HT1080 (cell line): ENCODE measurements at regions not wholly inside any gene's neighbourhood (a gene's known extent, or its start where the extent isn't known, plus 50 kb on each side); places are given as distances from the start of the nearest gene placed in this dataset.

Experiments used
- DNase-seq: peaks from one replicate; pipeline ENCODE4 v3.0.0-alpha.2; 2015; ENCODE audit warnings: low read depth

GRCh38 chr1:113259988-113260387 is 130.3 kb upstream of the MAGI3 start:
- no peak for DNase-seq

DNA sequence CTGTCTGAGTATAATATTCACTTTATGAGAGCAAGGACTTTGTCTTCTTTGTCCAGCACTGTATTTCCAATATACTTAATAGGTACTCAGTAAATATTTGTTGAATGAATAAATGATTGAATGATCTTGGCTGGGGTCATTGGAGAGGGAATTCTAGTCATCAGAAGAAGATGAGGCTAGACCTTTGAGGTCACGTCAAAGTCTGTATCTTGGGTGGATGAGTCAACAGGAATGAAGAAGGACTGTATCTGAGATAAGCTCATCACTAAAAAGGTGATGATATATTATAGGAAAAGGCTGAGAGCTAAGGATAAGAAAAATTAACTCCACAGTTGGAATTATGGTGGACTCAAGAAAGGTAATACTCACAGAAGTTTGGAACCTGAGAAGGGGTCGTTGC is 125.1 kb upstream of the MAGI3 start:
- no peak for DNase-seq

GRCh38 chr1:113266788-113267187 is 123.5 kb upstream of the MAGI3 start:
- no peak for DNase-seq

DNA sequence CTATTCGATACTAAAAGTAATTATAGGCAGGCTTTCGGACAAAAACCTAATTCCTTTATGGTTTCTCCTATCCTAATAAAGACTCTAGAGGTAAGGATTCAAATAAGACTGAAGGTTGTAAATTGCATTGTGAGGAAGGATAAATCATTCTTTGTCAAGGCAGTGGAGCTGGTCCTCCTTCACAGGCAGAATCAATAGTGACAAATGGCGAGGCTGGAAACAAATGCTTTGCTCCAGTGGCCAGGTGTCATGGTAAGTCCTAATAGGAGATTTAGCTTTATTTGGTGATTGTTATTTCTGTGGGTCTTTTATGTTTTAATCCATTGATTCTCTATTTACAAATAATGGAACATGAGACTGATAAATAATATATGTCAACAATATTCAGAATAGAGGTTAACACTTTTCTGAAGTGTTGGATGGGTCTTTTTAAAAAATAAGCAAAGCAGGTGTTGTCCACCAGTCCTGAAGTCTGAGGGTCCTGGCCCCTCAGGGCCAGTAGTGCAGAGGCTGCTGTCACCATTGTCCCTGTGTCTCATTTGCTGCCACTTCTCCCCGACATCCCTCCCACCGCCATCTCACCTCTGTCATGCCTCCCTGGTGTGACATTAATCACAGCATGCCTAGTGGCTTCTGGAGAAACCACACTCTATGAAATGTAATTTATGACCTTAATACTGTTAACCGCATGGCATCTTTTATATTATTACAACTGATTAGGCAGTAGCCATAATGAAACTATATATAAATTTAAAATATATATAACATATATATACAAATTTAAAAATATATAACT is 120.9 kb upstream of the MAGI3 start:
- DNase-seq: no peak

DNA sequence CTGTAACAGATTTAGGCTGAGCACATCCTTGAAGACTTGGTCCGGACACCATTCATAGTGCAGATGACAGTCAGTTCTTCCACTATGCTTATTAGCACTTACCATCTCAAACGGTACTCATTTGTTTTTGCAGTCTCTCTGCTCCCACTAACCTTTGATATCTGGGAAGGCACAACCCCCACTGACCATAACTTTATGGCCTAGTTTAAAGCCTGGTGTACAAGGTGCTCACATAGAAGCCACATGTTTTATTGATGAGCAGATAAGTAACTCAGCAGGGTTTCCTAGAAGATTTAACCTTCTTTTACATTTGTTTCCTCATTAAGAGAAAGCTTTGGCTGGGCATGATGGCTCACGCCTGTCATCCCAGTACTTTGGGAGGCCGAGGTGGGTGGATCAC is 119.3 kb upstream of the MAGI3 start:
- DNase-seq: no peak

GRCh38 chr1:113275083-113275482 is 115.2 kb upstream of the MAGI3 start:
- DNase-seq: no peak

GRCh38 chr1:113275691-113276090 is 114.6 kb upstream of the MAGI3 start:
- DNase-seq: no peak

- no peak for DNase-seq
Observed at GRCh38 chr1:113276507-113276906, 113.8 kb upstream of the MAGI3 start.

- no peak for DNase-seq
Observed at GRCh38 chr1:113278371-113278770, 111.9 kb upstream of the MAGI3 start.

GRCh38 chr1:113278777-113279176 is 111.5 kb upstream of the MAGI3 start:
- no peak for DNase-seq

- DNase-seq: no peak
Observed at GRCh38 chr1:113279776-113280391, 110.4 kb upstream of the MAGI3 start.

DNA sequence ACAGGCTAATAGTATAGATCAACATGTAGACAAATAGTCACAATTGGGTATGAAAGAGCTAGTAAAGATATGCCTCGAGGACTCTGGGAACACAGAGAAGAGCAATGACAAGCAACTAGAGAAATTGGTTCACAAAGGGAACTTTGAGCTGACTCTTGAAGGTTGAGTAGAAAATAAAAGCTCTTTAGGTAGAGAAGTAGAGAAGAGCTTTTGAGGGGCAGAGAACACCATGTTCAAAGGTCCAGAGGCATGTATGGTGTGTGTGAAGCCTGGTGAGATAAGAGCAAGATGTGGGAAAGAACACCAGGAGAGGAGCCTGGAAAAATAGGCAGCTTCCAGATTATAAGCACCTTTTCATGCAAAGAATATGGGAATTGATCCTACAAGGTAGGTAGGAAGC is 109.7 kb upstream of the MAGI3 start:
- no peak for DNase-seq

GRCh38 chr1:113281550-113281949 is 108.8 kb upstream of the MAGI3 start:
- DNase-seq: no peak

DNA sequence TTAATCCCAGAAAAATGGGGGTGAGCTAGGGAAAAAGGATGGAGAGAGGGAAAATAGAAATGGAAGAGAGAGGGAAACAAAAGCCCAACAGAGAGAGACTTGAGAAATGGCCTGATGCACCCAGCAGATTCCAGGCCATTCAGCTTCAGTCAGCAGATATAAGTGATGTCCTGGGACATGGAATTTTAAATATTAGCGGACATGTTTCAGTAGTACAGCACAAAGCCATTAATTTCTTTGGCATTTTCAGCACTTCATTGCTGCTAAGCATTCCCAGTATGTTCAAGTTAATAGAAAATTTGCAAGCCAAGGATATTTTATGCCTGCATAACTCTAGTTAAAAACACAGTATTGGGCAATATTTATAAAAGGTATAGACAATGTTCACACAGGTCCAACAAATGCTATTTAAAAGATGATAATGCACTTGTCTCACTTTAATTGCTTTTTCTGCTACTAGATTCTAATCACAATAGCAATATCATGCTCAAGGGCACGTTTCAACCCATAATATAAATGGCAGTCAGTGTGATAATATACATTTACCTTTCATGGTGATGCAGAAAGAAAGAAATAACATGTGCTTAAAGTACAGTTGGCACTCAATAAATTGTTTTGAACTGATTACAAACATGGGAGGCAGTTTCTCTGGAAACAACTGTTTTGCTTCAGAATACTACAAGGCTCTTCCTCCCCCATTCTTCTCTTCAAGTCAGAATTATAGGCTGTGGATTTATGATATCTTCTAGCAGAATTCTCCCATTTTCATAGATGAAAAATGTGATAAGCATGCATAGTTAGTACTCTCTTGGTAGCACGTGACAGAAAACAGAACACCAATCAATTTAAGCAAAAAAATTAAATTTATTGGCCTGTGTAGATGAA is 108.1 kb upstream of the MAGI3 start:
- no peak for DNase-seq

DNA sequence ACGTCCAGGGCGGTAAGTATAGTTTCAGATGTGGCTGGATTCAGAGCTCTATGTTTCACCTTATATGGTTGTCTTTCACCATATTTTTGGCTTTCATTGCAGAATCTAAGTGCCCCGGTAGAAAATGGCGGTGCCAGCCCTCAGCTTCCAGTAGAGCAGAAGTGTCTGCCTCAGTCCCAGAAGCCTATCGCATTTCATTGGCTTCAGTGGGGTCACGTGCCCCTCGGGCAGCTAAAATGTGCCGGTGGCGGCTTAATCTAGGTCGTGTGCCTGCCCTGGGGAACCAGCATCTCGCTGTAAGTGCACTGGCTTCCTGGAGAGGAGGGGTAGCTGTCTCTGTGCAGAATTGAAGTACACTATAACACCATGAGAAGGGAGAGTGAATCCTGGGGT is 107.4 kb upstream of the MAGI3 start:
- DNase-seq: no peak

- no peak for DNase-seq
Observed at GRCh38 chr1:113283914-113284313, 106.4 kb upstream of the MAGI3 start.

DNA sequence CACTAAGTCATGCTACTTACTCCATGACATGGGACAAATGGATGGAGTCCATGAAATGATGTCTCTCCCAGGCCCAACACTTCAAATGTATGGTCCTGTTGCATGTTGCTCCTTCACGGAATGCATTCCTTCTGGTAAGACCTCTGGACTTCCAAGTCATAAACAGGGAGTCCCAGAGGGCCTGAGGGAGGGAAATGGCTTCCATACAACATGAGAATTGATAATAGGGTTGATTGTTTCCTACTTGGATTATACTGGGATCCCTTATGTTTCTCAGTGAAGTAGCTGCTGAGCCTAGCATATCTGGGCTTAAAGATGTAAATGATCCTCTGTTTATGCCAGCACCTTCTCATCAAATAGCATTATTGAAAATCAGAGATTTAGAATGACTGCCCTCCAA is 104.2 kb upstream of the MAGI3 start:
- no peak for DNase-seq

DNA sequence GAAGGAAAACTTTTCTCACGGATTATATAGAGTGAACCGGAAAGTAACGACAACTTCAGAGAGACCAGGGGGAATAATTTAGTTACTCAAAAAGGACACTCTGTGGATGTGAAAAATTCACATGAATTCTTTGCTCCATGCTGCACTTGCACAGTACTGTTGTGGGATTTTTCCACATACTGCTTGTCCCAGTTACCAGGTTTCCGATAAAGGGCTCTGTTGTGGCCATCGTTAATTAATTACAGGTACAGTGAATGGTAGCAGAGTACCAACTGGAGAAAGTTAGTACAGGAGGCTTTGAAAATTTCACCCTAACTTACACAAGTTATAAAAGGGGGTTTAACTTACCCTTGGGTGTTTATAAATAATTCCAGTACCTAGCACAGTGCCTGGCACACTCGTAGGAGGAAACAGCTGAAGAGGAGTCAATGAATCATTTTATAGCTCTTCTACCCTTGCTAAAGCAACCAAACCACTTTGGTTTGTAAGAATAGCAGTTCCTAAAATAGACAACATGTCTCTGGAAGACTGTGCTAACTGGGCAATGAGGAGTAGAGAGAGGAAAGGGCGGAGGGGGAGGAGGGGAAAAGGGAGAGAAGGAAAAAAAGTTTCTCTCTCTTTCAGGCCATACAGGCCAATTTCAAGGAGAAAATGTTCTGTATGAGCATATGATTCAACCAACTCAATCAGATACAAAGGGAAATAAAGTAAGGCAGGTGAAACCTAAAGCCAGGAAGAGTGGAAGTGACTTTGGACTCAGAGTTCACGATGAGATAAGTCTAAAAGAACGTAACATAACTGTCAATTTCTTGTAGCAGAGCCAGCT is 98.3 kb upstream of the MAGI3 start:
- no peak for DNase-seq

DNA sequence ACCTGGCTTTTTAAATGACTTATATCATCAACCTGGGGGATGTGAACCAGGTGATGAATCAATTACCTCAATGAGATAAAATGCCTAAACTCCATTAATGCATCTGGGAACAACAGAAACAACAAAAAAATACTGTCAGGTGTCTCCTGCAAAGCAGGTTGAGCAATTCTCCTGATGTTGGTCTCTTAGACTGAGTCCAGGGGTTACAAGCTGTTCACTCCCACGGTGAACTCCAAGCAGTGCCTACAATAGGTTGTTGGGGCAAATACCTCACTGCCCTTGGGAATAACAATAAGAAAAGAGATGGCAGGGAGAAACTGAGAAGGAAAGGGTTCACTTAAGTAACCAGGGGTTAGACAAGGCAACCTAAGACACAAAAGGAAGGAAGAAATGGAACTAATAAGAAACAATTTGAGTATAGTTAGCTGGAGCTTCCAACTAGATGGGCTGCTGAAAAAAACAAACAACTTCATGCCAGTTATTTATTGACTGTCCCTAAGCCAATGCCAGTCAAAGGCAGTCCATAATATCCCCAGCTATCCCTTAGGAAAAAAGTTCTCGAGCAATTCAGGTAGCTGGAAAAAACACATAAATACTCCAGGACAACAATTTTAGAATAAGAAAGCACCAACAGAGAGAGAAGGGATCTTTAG is 97.6 kb upstream of the MAGI3 start:
- no peak for DNase-seq

- DNase-seq: no peak
Observed at GRCh38 chr1:113293256-113293626, 97.1 kb upstream of the MAGI3 start.

DNA sequence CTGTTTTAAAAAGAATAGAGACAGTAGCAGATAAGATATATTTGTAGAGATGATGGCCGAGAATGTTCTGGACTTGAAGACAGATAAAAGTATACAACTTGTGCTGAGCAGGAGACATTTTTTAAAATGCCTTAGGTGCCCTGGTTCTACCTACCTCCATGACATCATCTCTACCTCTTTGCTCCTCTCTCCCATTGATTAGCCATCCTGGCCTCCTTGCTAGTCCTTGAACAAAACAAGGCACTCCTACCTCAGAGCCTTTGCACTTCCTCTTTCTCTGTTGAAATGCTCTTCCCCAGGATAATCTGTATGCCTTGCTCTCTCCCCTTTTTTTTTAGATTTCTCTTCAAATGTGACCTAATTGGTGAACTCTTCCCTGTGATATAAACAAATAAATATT is 92.6 kb upstream of the MAGI3 start:
- no peak for DNase-seq
